NCI-H748 treated with DMSO at 0.1 percent for 48 hours (cell line): ENCODE measurements at regions not wholly inside any gene's neighbourhood (a gene's known extent, or its start where the extent isn't known, plus 50 kb on each side); places are given as distances from the start of the nearest gene placed in this dataset.

ENCODE experiments used
- DNase-seq: peaks from one replicate; lab custom pipeline; 2025; lab: John Stamatoyannopoulos, UW

- no peak for DNase-seq
Measured at GRCh38 chr7:41633690-41634089, 69.2 kb downstream of the INHBA start.

DNA sequence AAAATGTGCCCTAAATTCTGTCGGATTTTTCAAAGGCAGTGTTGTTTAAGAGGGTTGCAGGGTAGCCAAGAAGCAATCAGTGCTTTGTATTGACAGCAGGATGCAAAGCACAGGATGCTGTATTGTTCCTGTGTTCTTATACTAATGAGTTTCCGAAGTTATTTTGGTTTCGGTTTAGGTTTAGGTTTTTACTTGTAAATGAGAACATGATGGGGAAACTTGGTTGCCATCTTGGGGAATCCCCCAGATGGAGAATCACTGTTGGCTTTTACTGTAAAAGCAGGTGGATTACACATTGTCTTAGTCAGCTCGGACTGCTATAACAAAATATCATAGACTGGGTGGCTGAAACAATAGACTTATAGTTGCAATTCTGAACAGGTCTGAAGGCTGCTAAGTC lies 72.1 kb downstream of the INHBA start:
- DNase-seq = no peak

GRCh38 chr7:41629711-41630111 lies 73.2 kb downstream of the INHBA start:
- DNase-seq = no peak

DNA sequence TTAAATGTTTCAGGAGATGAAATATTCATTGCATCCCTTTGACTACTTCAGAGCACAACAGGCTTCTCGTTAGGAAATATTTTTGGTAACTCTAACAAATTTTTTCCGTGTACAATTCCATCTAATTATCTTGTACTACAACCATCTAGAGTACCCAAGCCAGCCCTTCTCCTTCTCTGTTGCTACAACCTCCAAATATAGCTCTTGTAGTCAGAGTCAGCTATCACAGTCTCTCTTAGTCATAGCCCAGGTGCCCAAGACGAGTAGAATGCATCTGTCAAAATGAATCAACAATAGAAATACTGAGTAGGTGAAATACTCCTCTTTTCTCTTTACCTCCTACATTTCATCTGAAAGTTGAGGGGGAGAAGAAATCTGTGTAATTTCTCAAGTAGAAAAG lies 74.0 kb downstream of the INHBA start:
- DNase-seq = no peak

DNA sequence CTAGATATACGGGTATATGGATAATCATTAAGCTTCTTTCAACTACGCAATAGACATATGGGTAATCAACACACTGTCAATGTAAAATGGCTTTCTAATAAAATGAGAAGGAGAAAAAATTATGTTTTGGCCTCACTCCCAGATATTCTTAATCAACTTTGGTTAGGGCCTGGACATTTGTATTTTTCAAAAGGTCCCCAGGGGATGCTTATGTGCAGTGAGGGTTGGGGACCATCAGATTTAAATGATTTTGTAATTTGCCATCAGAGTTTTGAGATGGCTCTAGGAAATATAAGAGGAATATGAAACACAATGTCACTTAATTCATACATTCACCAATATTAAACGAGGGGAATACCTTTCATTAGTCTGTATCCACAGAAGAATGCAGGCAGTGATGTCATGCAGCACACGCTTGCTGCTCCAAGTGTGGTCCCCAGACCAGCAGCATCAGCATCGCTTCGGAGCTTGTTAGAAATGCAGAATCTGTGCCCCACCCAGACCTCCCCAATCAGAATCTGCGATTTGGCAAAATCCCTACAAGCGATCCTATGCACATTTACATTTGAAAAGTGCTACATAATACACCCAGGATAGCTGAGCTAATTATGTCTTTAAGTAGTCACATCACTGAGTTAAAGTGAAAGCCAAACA lies 75.1 kb downstream of the INHBA start:
- DNase-seq = no peak

GRCh38 chr7:41624818-41625217 lies 78.1 kb downstream of the INHBA start:
- DNase-seq = no peak

GRCh38 chr7:41621953-41622831 lies 80.7 kb downstream of the INHBA start:
- no peak for DNase-seq

DNA sequence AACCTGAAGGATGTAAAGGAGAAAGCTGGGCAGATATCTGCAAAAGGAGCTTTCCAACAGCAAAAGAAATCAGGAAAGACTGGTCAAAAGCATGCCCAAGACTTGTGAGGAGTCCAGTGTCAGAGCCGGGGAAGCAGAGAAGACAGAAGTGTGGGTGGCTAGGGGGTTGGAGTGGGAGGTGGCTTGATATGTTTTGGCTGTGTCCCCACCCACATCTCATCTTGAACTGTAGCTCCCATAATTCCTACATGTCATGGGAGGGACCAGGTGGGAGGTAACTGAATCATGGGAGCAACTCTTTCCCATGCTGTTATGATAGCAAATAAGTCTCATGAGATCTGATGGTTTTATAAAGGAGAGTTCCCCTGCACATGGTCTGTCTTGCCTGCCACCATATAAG lies 84.9 kb downstream of the INHBA start:
- no peak for DNase-seq

GRCh38 chr7:41612798-41613197 lies 90.1 kb downstream of the INHBA start:
- DNase-seq = no peak

GRCh38 chr7:41612386-41612785 lies 90.5 kb downstream of the INHBA start:
- no peak for DNase-seq

GRCh38 chr7:41608447-41608846 lies 94.4 kb downstream of the INHBA start:
- DNase-seq = no peak

DNA sequence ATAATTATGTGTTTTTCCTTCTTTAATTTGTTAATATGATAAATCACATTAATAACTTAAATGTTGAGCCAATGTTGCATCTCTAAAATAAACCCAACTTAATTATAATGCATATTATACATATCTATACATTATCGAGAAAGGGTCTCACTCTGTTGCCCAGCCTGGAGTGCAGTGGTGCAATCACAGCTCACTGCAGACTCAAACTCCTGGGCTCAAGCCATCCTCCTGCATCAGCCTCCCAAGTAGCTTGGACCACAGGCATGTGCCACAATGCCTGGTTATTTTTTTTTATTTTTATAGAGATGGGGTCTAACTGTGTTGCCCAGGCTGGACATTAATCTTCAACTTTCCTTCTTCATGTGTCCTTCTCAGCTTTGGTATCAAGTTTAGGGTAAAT lies 98.9 kb downstream of the INHBA start:
- DNase-seq = no peak

DNA sequence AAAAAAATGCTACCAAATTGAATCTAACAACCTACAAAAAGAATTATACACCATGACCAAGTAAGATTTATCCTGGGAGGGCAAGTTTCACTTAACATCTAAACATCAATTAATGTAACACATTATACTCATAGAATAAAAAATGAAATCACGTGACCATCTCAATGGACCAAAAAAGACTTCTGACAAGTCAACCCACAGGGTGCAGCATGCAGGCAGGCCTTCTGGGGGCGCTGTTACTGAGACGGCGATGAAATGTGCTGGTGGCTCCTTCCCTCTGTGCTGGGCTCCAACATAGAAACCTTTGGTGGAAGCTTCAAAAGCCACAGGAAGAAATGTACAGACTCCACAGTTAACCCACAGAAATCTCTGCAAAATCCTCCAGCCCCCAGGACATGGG lies 103.1 kb downstream of the INHBA start:
- DNase-seq = no peak

DNA sequence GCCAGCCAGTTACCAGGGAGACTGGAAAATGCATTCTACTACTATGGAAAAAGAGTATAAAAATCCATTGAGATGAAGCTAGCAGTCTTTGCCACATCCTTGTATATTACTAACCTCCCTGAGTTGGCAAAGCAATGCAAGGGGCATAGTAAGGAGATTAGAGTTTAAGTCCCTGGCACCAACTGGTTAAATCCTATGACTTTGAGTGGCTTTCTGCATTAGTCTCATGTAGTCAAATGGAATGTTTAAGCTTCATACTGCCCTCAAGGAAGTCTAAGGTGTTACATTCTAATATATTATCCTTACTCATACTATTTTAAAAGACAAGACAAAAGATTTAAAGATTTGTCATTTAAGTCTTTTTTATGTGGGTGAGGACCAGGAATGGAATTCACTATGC lies 110.1 kb downstream of the INHBA start:
- DNase-seq = no peak

GRCh38 chr7:41592236-41592635 lies 110.7 kb downstream of the INHBA start:
- no peak for DNase-seq

GRCh38 chr7:41590986-41591385 lies 111.9 kb downstream of the INHBA start:
- no peak for DNase-seq

- no peak for DNase-seq
Measured at GRCh38 chr7:41588341-41588740, 114.5 kb downstream of the INHBA start.

GRCh38 chr7:41586931-41587640 lies 115.8 kb downstream of the INHBA start:
- no peak for DNase-seq

DNA sequence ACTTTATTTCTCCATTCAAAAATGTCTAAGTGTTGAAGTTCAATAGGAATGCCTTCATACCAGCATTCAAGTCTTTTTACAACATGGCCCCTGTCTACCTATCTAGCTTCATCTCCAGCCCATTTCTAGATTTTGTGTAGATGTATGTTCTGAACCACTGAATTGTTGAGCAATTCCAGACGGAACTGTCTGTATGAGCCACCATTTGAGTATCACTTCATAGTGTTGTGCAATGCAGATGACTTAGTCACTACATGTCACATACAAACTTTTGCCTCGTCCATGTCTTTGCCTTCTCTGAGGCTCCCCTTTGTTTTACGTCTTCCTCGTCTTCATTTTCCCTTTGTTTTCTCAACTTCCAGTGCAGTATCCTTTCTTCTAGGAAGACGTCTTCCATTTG lies 118.1 kb downstream of the INHBA start:
- no peak for DNase-seq

DNA sequence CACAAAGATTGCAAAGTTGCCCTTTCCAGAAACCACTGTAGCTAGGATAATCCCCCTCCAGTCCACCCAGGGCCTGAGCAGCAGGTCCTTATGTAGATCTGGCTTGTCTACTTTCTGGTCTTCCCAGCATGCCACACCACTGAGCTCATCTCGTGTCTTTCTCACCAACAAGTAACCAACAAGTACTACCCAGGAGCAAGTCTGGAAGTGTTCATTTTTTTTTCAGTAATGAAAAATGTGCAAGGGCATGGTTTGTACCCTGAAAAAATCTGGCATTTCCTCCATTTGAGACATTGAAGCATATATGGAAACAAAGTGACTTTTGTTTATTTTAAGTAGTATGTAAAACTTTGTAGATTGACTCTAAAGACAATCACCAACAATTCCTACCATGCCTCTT lies 120.8 kb downstream of the INHBA start:
- DNase-seq = no peak

DNA sequence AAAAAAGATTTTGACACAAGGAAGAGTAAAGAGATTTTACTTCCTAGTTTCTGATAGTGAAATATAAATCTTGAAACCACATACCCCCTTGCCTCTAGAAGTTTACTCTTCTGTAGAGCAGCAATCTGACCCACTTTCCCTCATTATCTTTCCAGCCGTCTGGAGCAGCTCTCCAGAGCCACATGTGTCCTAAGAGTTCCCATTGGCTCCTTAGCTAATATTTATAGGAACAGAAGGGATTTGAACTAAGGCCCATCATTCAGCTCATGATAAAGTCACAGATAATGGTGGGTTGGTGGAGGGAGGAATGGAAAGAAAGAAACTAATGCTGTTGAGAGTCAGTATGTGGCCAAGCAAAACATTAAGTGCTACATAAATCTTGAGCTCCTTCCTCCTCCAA lies 121.8 kb downstream of the INHBA start:
- DNase-seq = no peak

- DNase-seq = no peak
Measured at GRCh38 chr7:41579961-41580935, 122.6 kb downstream of the INHBA start.
